8988T (cell line): ENCODE measurements at regions not wholly inside any gene's neighbourhood (a gene's known extent, or its start where the extent isn't known, plus 50 kb on each side); places are given as distances from the start of the nearest gene placed in this dataset.
"Not testable (repeated sequence)": the region's sequence is repeated elsewhere in the genome, so short reads cannot be mapped to it uniquely, and the experiment has no call there.

Experiments
- DNase-seq: peaks from one replicate; pipeline ENCODE4 v3.0.0; 2011

DNA sequence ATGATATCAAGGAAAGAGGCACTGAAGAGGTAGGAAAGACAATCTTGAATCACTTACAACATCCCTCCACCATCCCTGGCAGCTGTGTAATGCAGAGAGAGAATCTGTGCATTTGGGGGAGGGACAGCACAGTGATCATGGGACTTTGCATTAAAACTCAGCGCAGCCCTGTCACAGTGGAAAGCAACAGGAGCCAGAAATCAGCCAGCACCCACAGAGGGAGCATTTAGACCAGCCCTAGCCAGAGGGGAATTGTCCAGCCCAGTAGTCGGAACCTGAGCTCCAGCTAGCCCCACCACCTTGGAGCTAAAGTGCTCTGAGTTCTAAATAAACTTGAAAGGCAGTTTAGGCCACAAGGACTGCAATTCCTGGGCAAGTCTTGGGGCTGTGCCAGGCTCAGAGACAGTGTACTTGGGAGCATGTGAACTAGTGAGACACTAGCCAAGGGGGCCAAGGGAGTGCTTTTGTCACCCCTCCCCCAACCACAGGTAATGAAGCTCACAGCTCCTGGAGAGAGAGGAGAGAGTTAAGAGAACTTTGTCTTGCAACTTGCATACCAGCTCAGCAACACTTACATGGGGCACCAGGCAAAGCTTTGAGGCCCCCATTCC, 83.9 kb upstream of the FAM241A start:
- no peak for DNase-seq

GRCh38 chr4:112063260-112063659, 82.0 kb upstream of the FAM241A start:
- no peak for DNase-seq

DNA sequence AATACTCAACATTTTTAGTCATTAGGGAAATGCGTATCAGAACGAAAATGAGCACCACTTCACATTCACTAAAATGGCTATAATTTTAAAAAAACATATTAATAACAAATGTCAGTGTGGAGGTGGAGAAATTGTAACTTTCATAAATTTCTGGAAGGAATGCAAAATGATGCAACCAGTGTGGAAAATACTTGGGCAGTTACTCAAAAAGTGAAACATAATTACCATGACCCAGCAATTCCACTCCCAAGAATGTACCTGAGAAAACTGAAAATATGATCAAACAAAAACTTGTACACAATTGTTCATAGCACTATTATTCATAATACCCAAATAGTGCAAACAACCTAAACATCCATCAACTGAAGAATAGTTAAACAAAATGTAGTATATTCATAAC, 76.1 kb upstream of the FAM241A start:
- no peak for DNase-seq

- DNase-seq, result no peak
These were observed 72.1 kb upstream of the FAM241A start for GRCh38 chr4:112073181-112073580.

GRCh38 chr4:112075129-112075753, 70.0 kb upstream of the FAM241A start:
- no peak for DNase-seq

GRCh38 chr4:112075906-112076305, 69.3 kb upstream of the FAM241A start:
- DNase-seq, result no peak

DNA sequence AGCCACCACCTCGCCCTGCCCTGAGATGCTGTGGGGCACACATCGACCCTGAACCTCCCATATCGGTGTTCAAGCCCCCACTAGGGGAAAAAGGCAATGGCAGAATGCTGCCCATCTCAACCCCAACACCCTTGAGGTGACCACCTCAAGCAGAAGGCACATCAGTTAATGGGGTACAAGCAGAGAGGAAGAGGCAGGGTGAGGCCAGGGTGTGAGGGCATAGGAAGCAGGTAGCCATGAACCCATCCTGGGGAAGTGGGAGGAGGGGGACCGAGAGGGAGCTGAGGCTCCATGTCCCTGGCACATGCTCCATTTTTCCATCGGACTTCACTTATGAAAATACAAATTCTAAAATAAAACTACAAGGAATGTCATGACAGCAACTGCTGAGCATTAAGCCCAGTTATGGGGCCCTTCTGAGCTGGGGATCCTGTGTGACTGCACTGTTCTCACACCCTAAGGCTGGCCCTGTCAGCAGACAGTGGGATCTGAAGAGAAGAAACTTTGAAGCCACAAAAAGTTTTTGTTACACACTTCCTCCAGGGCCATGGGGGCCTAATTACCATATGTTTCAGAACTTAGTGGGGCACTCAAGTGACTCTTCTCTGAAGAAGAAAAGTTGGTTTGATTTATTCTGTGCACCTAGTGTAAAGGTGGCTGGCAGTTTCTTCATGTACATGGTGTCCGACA, 68.2 kb upstream of the FAM241A start:
- DNase-seq, result no peak

DNA sequence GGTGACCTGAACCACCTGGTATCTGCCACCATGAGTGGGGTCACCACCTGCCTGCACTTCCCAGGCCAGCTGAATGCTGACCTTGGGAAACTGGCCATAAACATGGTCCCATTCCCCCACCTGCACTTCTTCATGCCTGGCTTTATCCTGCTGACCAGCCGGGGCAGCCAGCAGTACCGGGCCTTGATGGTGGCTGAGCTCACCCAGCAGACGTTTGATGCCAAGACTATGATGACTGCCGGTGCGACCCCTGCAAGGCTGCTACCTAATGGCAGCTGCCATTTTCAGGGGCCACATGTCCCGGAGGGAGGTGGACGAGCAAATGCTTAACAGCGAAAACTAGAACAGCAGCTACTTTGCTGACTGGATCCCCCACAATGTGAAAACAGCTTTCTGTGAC, 67.5 kb upstream of the FAM241A start:
- DNase-seq, result no peak

- DNase-seq, result no peak
These were observed 62.2 kb upstream of the FAM241A start for GRCh38 chr4:112082954-112083586.

GRCh38 chr4:112083587-112084347, 61.5 kb upstream of the FAM241A start:
- DNase-seq, result no peak

GRCh38 chr4:112085156-112086035, 59.9 kb upstream of the FAM241A start:
- no peak for DNase-seq

GRCh38 chr4:112086036-112086434, 59.2 kb upstream of the FAM241A start:
- no peak for DNase-seq

GRCh38 chr4:112086661-112087060, 58.6 kb upstream of the FAM241A start:
- DNase-seq, result not testable (repeated sequence)

DNA sequence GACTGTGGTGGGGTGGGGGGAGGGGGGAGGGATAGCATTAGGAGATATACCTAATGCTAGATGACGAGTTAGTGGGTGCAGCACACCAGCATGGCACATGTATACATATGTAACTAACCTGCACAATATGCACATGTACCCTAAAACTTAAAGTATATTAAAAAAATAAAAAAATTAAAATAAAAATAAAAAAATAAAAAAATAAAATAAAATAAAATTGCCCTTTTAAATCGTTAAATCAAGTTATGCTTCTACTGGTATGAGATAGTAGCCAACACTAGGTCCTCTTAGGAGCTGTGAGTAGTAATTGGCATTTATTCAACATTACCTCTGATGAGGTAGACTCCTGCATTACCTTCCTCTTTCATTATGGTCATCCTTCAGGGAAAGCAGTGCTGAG, 52.9 kb upstream of the FAM241A start:
- DNase-seq, result not testable (repeated sequence)

DNA sequence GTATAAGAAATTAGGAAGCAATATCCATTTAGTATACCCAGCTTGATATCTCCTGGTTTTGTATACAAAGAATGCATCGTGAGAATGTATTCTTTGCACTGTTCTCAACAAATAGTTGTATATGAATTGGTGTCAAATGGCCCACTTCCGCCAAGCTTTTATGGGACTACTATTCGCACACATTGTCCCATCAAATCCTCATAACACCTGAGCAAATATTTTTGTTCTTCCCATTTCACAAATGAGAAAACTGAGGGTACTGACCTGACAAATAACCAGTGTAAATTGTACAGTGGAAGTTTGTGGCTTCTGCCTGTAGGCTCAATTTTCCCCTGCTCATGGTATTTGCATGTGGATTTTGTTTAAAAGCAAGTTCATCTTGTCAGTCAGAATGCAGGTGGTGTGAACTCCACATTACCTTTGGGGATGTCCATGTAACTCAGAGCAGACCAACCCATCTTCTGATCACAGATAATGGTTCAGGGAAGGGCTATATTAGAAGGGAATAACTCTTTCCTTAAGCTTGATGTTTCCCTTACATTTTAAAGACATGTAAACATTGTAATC, 51.5 kb upstream of the FAM241A start:
- DNase-seq, result no peak

DNA sequence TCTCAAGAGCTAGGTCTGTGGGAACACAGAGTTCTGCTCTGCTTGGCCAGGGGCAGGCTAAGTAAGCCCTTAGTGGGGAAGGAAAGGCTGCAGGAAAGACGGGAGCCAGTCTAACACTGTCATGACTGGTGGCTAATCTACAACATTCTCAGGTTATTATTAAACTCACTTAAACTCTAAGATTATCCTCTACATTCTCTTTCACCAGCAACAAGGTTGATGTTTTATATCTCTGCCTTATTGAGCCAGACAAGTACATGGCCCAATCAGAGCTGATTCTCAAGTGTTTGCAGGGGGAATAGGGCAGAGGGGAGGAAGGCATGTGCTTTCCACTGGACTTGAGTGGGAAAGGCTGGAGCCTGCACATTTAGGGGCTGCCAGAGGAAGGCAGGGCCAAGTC, 50.9 kb upstream of the FAM241A start:
- no peak for DNase-seq
